HepG2 (cell line): ENCODE measurements at regions not wholly inside any gene's neighbourhood (a gene's known extent, or its start where the extent isn't known, plus 50 kb on each side); places are given as distances from the start of the nearest gene placed in this dataset.

ENCODE experiments used
- FOXO1 ChIP-seq: sonication (generic); formaldehyde crosslinking; IDR thresholded peaks from 2 replicates; pipeline ENCODE4 v1.4.0; 2020; ENCODE audit warnings: missing genetic modification reagents
- HMGA1 ChIP-seq: sonication (generic); formaldehyde crosslinking; conservative IDR thresholded peaks from 2 replicates; pipeline ENCODE4 v1.4.0; 2020; ENCODE audit warnings: missing genetic modification reagents
- KLF11 ChIP-seq: IDR thresholded peaks from 2 replicates; pipeline ENCODE4 v1.6.1; 2016; ENCODE audit warnings: missing compliant biosample characterization
- RELA ChIP-seq: sonication (generic); formaldehyde crosslinking; IDR thresholded peaks from 2 replicates; pipeline ENCODE4 v1.4.0; 2020; ENCODE audit warnings: missing genetic modification reagents
- RNF2 ChIP-seq: fragments of 450-650 bp; conservative IDR thresholded peaks from 2 replicates; pipeline ENCODE4 v1.6.1; 2016; ENCODE audit warnings: low read depth
- SRY ChIP-seq: sonication (generic); formaldehyde crosslinking; IDR thresholded peaks from 2 replicates; pipeline ENCODE4 v1.8.0; 2022; ENCODE audit warnings: mild to moderate bottlenecking, missing genetic modification reagents
- ZFP36L2 ChIP-seq: sonication (generic); formaldehyde crosslinking; IDR thresholded peaks from 2 replicates; pipeline ENCODE4 v1.4.0; 2020; ENCODE audit warnings: missing genetic modification reagents
- ZNF468 ChIP-seq: sonication (generic); formaldehyde crosslinking; IDR thresholded peaks from 2 replicates; pipeline ENCODE4 v1.8.0; 2022; ENCODE audit warnings: mild to moderate bottlenecking, moderate library complexity, missing genetic modification reagents
- TF ChIP-seq, protein P1 (sequence below): sonication (generic); formaldehyde crosslinking; IDR thresholded peaks from 2 replicates; pipeline ENCODE4 v1.5.0; 2020; ENCODE audit warnings: missing genetic modification reagents
- TF ChIP-seq, protein P2 (sequence below): sonication (generic); formaldehyde crosslinking; IDR thresholded peaks from 2 replicates; pipeline ENCODE4 v1.9.0; 2021; ENCODE audit warnings: mild to moderate bottlenecking, missing genetic modification reagents
- TF ChIP-seq, protein P3 (sequence below): sonication (generic); formaldehyde crosslinking; IDR thresholded peaks from 2 replicates; pipeline ENCODE4 v1.5.1; 2020; ENCODE audit warnings: missing genetic modification reagents, mild to moderate bottlenecking, borderline replicate concordance
- TF ChIP-seq, protein P4 (sequence below): sonication (generic); formaldehyde crosslinking; IDR thresholded peaks from 2 replicates; pipeline ENCODE4 v1.5.1; 2020; ENCODE audit warnings: mild to moderate bottlenecking, missing genetic modification reagents
- TF ChIP-seq, protein P5 (sequence below): sonication (generic); formaldehyde crosslinking; IDR thresholded peaks from 2 replicates; pipeline ENCODE4 v1.4.0; 2020; ENCODE audit warnings: missing genetic modification reagents, borderline replicate concordance

DNA sequence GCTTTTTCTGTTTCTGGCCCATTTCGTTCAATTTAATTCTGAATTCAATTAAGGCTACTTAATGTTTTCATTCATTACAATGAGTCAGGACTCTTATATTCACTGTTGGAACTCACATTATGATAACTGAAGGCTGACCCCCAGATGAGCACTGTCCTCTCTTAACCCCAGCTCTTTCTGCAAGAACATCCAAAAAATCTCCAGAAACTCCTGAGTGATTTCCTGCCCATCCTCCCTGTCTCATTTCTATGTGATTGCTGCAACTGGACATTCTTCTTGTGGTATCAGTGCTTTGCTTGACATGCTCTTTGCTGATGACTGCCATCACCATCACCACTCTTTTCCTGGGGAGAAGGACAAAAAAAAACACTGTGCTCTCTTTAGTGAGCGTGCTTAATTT, 240.3 kb downstream of the SPRY2 start (continued):
- TF ChIP-seq, protein P1, sequence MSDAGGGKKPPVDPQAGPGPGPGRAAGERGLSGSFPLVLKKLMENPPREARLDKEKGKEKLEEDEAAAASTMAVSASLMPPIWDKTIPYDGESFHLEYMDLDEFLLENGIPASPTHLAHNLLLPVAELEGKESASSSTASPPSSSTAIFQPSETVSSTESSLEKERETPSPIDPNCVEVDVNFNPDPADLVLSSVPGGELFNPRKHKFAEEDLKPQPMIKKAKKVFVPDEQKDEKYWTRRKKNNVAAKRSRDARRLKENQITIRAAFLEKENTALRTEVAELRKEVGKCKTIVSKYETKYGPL: no peak
- TF ChIP-seq ZFP36L2 (CRISPR knock-in tag) (no peak), RNF2 (no peak), HMGA1 (CRISPR knock-in tag) (no peak), KLF11 (CRISPR knock-in tag) (no peak), FOXO1 (CRISPR knock-in tag) (no peak), RELA (CRISPR knock-in tag) (no peak), SRY (CRISPR knock-in tag) (no peak), ZNF468 (CRISPR knock-in tag) (no peak)
- TF ChIP-seq, protein P2, sequence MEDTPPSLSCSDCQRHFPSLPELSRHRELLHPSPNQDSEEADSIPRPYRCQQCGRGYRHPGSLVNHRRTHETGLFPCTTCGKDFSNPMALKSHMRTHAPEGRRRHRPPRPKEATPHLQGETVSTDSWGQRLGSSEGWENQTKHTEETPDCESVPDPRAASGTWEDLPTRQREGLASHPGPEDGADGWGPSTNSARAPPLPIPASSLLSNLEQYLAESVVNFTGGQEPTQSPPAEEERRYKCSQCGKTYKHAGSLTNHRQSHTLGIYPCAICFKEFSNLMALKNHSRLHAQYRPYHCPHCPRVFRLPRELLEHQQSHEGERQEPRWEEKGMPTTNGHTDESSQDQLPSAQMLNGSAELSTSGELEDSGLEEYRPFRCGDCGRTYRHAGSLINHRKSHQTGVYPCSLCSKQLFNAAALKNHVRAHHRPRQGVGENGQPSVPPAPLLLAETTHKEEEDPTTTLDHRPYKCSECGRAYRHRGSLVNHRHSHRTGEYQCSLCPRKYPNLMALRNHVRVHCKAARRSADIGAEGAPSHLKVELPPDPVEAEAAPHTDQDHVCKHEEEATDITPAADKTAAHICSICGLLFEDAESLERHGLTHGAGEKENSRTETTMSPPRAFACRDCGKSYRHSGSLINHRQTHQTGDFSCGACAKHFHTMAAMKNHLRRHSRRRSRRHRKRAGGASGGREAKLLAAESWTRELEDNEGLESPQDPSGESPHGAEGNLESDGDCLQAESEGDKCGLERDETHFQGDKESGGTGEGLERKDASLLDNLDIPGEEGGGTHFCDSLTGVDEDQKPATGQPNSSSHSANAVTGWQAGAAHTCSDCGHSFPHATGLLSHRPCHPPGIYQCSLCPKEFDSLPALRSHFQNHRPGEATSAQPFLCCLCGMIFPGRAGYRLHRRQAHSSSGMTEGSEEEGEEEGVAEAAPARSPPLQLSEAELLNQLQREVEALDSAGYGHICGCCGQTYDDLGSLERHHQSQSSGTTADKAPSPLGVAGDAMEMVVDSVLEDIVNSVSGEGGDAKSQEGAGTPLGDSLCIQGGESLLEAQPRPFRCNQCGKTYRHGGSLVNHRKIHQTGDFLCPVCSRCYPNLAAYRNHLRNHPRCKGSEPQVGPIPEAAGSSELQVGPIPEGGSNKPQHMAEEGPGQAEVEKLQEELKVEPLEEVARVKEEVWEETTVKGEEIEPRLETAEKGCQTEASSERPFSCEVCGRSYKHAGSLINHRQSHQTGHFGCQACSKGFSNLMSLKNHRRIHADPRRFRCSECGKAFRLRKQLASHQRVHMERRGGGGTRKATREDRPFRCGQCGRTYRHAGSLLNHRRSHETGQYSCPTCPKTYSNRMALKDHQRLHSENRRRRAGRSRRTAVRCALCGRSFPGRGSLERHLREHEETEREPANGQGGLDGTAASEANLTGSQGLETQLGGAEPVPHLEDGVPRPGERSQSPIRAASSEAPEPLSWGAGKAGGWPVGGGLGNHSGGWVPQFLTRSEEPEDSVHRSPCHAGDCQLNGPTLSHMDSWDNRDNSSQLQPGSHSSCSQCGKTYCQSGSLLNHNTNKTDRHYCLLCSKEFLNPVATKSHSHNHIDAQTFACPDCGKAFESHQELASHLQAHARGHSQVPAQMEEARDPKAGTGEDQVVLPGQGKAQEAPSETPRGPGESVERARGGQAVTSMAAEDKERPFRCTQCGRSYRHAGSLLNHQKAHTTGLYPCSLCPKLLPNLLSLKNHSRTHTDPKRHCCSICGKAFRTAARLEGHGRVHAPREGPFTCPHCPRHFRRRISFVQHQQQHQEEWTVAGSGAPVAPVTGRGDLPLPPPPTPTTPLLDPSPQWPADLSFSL (CRISPR knock-in tag): no peak
- TF ChIP-seq, protein P3, sequence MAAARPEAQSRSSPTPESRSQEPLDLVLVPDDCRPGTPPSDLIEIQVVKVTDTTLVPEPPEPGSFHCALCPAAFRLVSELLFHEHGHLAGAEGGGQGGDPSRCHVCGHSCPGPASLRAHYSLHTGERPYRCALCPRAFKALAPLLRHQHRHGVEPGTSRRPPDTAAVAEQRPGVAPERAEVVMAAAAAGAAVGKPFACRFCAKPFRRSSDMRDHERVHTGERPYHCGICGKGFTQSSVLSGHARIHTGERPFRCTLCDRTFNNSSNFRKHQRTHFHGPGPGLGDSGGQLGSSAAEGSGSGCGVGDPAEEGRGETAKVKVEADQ (CRISPR knock-in tag): no peak
- TF ChIP-seq, protein P4, sequence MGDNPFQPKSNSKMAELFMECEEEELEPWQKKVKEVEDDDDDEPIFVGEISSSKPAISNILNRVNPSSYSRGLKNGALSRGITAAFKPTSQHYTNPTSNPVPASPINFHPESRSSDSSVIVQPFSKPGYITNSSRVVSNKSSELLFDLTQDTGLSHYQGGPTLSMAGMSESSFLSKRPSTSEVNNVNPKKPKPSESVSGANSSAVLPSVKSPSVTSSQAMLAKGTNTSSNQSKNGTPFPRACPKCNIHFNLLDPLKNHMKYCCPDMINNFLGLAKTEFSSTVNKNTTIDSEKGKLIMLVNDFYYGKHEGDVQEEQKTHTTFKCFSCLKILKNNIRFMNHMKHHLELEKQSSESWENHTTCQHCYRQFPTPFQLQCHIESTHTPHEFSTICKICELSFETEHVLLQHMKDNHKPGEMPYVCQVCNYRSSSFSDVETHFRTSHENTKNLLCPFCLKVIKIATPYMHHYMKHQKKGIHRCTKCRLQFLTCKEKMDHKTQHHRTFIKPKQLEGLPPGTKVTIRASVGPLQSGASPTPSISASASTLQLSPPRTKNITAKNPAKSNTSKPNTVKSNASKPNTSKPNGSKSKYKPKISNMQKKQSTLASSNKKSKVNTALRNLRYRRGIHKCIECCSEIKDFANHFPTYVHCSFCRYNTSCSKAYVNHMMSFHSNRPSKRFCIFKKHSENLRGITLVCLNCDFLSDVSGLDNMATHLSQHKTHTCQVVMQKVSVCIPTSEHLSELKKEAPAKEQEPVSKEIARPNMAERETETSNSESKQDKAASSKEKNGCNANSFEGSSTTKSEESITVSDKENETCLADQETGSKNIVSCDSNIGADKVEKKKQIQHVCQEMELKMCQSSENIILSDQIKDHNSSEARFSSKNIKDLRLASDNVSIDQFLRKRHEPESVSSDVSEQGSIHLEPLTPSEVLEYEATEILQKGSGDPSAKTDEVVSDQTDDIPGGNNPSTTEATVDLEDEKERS: no peak
- TF ChIP-seq, protein P5, sequence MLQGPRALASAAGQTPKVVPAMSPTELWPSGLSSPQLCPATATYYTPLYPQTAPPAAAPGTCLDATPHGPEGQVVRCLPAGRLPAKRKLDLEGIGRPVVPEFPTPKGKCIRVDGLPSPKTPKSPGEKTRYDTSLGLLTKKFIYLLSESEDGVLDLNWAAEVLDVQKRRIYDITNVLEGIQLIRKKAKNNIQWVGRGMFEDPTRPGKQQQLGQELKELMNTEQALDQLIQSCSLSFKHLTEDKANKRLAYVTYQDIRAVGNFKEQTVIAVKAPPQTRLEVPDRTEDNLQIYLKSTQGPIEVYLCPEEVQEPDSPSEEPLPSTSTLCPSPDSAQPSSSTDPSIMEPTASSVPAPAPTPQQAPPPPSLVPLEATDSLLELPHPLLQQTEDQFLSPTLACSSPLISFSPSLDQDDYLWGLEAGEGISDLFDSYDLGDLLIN (CRISPR knock-in tag): no peak
